GM19023 (cell line): ENCODE measurements at regions not wholly inside any gene's neighbourhood (a gene's known extent, or its start where the extent isn't known, plus 50 kb on each side); places are given as distances from the start of the nearest gene placed in this dataset.
A peak's percentile ranks its signal among the peaks of the same experiment; 100 is the strongest.

ENCODE experiments used
- ATAC-seq: cut with Tn5 transposase; IDR thresholded peaks from one replicate; pipeline ENCODE4 v1.9.1; 2021; ENCODE audit warnings: mild to moderate bottlenecking, moderate library complexity; ENCODE audit not compliant: unreplicated experiment

DNA sequence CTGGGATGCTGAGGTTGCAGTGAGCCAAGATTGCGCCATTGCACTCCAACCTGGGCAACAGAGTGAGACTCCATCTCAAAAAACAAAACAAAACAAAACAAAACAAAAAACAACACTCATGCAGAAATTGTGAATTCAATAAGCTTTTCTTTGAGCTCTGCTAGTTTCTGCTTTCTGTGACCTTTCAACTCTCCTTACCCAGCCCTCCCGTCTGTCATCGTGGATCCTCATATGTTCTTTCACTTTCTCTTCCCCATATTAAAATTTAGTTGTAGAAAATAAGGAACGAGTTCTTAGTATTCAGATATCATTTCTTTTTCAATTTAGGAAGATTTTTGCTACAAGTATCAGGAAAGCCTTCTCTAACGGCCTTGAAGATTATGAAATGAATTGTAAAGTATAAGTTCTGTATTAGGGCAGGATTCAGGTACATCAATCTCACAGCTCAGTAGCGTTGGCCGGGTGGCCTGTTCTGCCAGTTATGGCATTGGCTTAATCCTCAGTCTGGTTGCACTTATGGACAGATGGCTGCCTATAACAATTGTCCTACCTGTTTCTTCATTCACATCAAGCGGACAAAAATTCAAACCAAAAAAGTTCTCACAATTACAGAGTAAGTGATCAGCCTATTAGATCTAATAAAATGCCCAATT, 1167.0 kb downstream of the SORCS3 start:
- ATAC-seq: no peak

DNA sequence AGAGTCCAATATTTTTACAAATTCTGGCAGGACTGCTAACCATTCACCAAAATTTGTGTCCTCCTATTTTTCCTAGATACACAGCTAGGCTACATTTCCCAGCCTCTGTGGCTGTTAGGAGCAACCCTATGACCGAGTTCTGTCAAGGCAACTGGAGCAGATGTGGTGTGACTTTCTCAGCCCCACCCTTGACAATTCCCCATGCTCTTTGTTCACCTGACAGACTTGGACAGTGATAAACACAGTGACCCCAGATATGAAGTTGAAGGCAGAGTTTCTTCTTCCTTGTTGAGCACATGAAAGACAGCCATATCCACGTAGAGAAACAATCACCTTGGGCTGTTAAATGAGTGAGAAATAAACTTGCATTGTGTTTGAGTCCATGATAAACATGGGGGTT, 1162.1 kb downstream of the SORCS3 start:
- no peak for ATAC-seq

DNA sequence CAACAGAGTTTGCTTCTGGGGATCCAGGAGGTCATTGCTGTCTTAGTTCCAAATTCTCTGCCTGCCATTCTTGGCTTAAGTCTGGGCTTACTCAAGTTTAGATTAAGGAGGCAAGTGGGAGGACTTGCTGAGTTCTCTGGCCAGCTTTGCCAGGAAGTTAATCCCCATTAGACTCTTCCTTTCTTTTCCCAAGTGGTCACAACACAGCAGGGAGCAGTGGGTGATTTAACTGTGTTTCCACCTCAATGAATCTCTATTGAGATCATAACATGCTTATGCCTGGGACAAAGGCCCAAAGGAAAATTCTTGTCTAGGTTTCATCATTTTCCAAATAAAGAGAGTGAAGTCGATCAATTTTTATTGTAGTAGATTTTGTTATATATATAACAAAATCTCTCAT, 1159.6 kb downstream of the SORCS3 start:
- ATAC-seq: no peak

DNA sequence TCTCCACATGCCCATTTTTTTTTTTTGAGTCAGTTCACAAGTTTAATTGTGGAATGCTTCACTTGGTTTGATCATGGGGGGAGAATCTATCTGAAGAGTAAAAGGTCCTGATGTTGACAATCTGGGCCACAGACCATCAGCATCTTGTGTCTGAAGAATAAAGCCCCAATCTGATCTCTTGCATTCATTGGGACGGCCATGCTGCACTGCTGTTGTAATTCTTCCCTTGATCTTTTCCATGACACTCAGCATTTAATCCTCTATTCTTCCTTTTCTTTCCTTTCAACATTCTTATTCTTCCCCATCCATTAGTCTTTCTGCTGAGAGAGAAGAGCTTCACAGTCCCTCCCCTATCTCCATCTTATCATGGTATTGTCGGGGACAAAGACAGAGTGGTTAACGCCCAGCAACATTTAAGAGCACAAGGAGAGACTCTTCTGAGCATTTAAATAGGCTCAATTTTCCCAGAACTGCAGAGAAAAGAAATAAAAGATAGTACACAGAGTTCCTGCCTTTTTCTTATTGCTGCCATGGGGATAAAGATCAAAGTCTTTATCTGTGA, 1157.3 kb downstream of the SORCS3 start:
- no peak for ATAC-seq

DNA sequence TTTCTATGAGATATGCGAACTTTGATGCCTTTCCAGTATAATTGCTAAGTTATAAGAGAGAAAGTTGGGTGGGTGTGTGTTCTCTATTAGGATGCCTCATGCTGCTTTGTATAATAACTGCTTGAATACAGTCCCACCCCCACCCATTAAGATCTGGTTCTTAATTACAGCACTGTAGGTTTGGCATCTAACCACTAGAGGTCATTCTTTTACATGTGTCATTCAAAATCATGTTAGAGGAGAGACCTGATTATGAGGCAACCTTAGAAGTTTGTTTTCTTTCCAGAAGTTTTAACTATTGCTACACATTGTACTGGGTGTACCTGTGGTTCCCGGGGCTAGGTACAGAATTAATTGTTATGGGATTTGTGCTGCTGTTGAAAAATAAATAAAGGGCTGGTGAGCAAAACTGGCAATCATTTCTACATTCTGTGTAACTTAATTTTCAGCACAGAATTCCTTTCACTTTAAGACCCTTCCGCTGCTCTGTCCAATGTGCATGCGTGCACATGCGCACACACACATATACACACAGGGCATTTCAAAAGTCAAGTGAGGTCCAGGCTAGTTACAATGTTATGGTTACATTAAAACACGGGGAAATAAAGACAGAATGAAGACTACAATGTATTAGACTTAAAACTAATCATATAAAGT, 1156.3 kb downstream of the SORCS3 start:
- peak; percentile 50 for ATAC-seq

DNA sequence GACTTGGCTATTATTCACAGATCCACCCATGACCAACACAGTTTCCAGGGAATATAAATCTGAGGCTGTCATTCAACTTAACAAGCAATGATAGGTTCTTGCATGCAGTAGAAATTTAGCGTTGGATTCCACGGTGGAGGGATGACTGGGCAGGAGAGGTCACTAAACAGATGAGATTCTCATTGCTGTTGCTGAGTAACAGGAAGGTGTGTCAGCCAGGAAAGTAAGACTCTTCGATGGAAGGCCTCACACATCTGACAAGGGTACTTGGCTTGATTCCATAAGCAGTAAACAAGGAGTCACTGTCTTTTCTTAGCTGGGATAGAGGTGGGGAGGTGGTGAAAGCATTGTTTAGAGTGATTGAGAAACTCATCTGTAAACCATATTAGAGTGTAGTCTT, 1152.0 kb downstream of the SORCS3 start:
- ATAC-seq: no peak

DNA sequence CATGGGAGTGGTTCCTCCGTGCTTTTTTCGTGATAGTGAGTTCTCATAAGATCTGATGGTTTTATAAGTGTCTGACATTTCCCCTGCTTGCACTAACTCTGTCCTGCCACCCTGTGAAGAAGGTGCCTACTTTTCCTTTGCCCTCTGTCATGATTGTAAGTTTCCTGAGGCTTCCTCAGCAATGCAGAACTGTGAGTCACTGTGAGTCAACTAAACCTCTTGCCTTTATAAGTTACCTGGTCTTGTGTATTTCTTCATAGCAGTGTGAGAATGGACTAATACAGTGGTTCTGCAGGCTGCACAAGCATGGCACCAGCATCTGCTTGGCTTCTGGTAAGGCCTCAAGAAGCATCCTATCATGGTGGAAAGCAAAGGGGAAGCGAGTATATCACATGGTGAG, 1144.6 kb downstream of the SORCS3 start:
- no peak for ATAC-seq

DNA sequence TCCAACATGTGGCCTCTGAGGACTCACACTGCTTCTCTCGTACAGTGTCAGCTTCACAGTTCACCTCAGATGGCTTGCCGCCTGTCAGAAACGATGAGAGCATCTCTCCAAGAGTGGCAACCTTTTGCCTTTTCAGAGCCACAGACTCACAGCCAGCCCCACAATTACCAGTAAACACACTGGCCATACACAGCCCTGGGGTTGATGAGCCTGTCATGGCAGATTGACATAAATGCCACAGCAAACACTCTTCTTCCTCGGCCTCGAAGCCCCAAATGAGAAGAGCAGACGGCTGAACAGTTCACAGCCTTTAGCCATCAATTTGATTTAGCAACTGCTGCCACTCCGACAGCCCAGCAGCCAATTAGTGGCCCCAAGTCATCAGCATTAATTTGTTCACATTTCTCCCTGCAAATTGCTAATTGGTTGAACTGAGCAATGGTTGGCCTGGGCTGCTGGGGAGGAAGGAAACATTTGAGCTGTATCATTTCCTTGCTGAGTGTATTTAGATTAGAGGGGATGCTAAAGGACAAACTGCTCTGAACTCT, 1142.9 kb downstream of the SORCS3 start:
- ATAC-seq: no peak

DNA sequence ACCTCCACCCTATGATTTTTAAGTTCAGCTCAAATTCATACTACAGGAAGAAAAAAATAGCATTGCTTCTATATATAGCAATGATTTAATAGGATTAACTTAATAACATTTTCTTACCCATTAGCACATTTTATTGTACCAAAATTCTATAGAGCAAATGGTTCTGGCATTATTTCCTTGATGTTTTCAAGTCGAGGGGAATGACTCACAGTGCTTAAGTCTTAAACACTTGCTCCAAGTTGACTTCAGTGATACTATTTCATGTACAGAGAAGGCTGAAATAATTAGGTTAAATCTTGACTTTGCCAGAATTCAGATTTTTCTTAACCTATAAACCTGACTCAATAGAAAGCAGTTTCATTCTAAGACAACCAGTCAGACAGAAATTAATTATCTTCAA, 1133.8 kb downstream of the SORCS3 start:
- ATAC-seq: no peak

DNA sequence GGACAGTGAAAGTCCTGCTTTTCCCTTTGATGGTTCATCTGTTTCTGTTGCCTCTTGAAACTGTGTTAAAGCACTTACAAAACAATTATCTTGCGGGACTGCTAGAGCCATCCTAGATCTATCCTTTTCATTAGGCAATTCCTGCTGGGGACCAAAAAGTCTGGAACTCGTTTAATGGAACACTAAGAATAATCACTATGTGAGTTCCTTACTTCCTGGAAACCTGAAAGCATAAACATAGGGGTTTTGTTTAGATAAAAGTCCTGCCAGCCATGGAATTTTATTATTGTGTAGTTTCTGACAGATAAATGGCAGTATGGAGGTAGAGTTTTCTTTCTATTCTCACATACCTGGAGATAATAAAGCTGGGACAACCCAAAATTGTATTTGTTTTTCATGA, 1133.3 kb downstream of the SORCS3 start:
- no peak for ATAC-seq

DNA sequence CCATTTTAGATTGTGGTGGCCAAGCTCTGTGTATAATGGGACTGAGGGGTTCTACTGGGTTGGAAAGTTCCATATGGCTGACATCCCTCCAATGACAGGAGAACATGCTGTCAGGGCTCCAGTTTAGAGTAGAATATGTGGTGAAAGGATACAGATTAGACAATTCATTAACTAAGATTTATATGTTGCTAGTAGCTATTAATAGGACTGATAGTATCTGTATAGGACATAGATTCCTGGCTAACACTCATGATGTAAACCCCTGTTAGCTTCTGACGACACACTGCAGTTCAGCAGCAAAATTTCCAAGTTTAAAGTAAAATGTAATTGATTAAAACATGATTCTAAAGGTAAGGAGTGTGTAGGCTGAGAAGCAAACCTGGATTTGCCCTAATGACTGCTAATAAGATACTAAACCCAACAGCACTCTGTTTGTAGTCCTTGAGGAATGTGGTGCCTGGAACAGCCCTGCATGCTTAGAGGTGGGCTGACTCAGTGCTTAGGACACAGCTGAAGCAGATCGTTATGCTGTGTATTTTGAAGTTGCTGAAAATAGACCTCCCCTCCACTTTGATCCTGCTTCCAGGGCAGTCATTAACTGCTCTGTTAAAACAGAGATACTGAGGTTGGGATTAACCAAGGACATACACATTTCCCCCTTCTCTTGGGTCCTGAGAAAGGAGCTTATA, 1129.6 kb downstream of the SORCS3 start:
- ATAC-seq: no peak

DNA sequence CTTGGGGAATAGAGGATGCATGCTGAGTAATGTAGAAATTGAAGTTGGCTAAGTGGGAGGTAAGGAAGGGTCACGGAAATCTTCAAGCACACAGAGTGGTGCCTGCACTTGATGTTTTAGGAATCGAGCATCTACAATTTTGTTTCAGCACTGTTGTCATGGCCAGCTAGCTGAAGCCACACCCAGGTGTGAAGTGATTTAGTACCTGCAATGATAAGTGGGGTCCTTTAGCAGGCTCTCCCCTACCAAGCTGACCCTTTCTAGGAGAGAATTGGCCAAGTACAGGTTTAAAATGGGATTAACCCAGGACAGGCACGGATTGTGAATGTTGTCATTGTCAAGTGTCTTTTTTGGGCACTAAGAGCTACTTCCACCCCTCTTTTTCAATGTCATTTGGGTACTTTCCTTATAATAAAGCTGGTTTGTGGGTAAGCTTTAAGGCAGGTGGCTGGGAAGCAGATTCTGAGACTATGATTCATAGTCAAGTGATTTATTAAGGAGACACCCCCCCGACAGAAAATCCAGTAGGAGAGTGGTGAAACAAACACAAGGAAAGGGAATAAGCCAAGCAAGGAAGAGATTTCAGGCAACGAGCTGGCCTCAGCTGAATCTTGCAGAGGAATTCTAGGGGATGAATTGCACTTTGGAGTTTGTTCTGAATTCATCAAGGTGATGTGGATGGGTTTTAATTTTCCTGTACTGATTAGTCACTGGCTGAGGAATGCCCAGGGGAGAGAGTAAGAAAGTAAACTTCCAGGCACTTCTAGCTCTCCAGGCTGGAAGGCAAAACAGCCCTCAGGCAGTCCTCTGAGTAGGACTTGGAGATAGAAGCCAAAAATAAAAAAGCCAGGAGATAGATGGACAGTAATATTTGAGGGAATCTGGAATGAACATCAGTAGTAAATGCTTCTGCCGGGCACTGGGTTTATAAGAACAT, 1128.4 kb downstream of the SORCS3 start:
- ATAC-seq: no peak

DNA sequence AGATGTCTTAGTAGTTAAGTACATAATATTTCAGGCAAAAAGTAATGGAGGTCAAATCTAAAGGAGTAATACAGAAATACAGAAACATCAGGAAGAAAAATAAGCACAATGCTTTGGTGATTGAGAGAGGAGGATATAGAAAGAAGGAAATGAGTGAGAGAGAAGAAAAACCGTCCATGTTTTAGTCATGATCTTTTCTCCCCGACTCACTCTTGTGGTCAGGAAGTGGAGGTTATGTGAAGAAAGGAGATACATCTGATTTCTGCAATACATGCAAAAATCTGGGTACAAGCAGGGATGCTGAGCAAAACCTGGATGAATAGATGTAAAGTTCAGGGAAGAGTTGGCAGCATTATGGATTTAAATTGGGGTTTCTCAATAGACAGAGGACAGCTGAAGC, 1122.5 kb downstream of the SORCS3 start:
- no peak for ATAC-seq

DNA sequence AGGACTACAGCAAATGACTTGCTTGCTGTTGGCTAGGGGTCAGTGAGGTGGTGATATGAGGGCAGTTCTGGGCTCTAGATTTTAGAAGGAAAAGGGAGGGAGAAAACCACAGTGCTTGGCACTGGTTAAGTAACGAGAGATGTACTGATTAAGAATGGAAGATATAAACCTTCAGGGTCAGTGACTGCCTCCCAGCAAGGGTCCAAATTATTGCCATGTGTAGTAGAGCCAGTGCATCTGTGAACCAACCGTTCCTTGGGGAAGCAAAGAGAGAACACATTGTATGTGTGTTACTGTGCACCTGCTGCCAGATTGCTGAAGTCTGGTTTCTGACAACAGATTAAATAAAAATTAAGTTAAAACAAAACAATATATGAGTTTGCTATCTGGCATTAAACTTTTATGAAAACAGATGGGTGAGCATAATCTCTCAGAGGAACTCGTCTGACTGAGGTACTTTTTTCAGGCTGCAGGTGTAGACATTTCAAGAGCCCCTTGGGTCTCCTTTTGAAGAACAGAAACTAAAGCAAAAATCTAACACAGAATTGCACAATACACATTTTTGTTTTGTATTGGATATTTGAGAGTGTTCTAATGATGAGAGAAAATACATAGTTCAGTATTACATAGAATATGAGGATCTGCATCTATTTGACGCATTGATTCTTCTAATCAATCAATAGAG, 1120.6 kb downstream of the SORCS3 start:
- no peak for ATAC-seq

DNA sequence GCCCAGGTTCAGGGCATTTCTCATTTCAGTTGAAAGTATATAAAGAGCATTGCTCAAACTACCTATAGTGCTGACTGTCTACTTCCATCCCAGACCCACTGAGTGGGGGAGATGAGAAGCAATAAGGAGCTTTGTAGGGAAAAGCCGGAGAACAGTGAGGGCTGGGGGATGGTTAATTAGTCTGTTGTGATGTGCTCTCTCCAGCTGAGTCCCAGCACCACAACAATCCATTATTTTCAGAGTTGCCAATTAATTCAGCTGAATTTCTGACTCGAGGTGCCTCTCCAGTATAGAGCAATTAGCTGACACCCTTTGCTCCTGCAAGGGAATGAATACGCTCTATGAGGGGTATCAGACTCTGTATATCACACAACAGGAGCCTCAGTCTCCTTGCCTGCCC, 1118.6 kb downstream of the SORCS3 start:
- ATAC-seq: no peak

DNA sequence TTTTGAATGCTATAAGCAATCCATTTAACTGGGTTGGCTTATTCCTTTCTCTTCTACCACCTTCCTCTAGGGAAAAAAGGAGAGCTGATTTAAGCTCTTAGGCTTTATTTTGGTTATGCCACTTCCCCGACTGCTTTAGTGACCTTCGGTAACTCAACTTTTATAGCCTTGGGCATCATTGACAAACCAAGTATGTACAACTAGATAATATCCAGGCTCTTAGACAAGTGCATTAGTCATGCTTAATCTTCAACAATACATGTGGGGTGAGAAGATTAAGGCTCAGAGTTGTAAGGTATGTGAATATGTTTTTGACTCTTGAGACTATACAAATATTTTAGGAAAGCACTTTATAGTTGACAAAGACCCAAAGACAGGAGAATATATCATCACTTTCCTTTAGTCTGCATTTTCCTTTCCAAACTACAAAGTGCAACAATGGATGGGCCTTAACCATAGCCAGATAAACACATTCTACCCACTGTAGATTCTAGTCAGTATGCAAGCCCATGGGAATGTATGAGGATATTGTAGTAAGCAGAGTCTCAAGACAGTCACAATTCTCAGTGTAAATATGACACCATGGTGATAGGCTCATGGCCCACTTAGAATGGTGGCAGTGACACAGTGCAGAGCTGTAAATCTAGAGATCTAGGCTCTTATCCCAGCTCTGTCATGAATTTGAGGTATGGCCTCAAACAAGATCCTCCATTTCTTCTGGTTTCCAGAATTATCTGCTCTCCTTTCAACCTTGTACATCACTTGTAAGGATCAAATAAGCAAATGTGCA, 1117.3 kb downstream of the SORCS3 start:
- no peak for ATAC-seq

DNA sequence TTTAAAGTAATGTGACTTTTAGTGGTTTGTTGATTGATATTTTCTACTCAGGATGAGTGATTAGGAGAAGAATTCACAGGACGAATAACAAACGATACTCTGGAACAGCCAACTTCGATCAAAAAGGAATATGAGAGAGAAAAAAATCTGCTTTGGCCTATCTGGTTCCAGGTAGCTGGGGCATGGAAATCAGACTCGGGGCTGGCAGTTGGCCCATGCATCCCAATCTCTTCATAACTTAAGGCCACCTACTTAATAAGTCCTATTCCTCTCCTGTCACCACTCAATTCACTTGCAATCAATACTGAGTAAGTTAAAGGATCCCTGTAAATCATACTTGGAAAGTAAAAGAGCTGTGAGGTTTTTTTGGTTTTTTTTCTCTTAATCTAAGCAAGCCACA, 1116.2 kb downstream of the SORCS3 start:
- no peak for ATAC-seq

DNA sequence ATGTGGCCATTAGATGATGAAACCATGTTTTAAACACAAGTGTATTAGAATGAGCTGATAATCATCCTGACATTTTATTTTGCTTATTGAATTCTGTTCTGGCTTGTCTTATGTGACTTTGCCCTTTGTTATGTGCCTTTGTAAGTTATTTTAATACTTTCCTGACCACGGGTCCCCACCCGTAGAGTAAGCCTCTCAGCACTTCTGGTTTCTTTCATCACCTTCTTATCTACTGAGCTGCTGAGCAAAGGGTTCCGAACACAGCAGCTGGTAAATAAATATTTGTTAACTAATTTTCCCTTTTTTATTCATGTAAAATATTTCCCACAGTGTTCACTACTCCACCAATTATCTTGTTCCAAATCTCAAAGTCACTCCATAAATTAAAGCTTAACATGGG, 1115.3 kb downstream of the SORCS3 start:
- no peak for ATAC-seq

DNA sequence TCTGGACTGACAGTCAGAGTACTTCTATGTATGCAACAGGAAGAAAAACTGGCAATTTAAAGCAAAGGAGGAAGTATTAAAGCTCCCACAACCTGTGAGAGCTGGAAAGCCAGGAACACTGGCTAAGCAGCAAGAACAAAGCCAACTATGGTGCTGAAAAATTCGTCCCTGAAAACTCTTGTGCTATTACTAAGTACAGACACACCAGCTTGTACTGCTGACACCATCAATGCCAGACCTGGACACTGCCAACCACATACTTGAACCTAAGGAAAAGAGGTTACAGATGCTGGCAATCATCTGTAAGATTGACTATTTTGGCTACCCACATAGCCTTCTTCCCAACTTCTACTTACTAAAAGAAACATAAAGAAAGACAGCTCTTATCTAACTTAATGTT, 1110.6 kb downstream of the SORCS3 start:
- no peak for ATAC-seq
